ENCODE measurements at regions not wholly inside any gene's neighbourhood (a gene's known extent, or its start where the extent isn't known, plus 50 kb on each side); places are given as distances from the start of the nearest gene placed in this dataset.
A peak's percentile ranks its signal among the peaks of the same experiment; 100 is the strongest.

GRCh38 chr4:107519053-107519452, 201.0 kb downstream of the PAPSS1 start:
- ChIA-PET POLR2A (ENCODE audit: unreplicated experiment) (no interaction called here), CTCF (no interaction called here)
- peak in 1 of 2 experiments; percentile 5 for DNase-seq
- no peak overlapping the region for H3K4me2 ChIP-seq
- H4K20me1 ChIP-seq (ENCODE audit: insufficient read depth), result no peaks in the 10 kb centered on the region
- H3K79me2 ChIP-seq (ENCODE audit: low read depth), result no peaks in the 10 kb centered on the region
- H3K9me2 ChIP-seq (ENCODE audit: insufficient read depth), result no peaks in the 10 kb centered on the region
- no peaks in the 10 kb centered on the region for H3K36me3 ChIP-seq (ENCODE audit: low read depth)
- no peaks in the 10 kb centered on the region for H3K4me1 ChIP-seq (replicated peaks; ENCODE audit: insufficient read depth)
- H3F3A ChIP-seq (ENCODE audit: insufficient read depth, low read depth), result no peaks in the 10 kb centered on the region
- H3K9me3 ChIP-seq (ENCODE audit: insufficient read depth, low read depth), result no peaks in the 10 kb centered on the region
- H3K4me3 ChIP-seq, result no peak overlapping the region
- no peaks in the 10 kb centered on the region for H3K27me3 ChIP-seq (ENCODE audit: insufficient read depth, low read depth)
- H3K27ac ChIP-seq, result no peak overlapping the region
- no TSS peak for BruUV-seq (replicated peaks)
- TF ChIP-seq CTCF (conservative IDR thresholded peaks at IDR 0.05) (0 out of 2 replicates have a peak, but pooled peaks have one; percentile 28), EZH2 (IDR thresholded peaks at IDR 0.05; ENCODE audit: low read depth) (no peak)
- intact Hi-C loops (cut with micrococcal nuclease; ENCODE audit: unreplicated experiment), result no loop called here
- H2AFZ ChIP-seq, result no peak overlapping the region

DNA sequence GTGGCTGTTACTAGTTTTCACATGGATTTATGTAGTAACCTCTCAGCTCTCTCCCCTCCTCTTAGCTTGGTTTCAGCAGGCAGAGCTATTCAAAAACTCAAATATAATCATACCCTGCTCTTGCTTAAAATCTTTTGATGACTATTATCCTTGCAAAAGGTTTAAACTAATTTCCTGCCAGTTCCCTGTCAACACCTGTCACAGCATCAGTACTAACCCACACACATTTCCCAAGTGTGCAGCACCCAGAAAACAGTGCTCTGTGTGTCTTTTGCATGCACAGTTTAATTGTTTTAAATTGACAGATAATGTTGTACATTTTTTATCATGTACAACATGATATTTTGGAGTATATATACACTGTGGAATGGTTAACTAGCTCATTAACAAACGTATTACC, 202.0 kb downstream of the PAPSS1 start:
- Histone ChIP-seq H3K4me3 (no peak overlapping the region), H2AFZ (no peak overlapping the region), H3K36me3 (ENCODE audit: low read depth) (no peaks in the 10 kb centered on the region), H3F3A (ENCODE audit: insufficient read depth, low read depth) (no peaks in the 10 kb centered on the region), H3K27ac (no peak overlapping the region), H3K4me2 (no peak overlapping the region), H4K20me1 (ENCODE audit: insufficient read depth) (no peaks in the 10 kb centered on the region), H3K27me3 (ENCODE audit: insufficient read depth, low read depth) (no peaks in the 10 kb centered on the region), H3K9me2 (ENCODE audit: insufficient read depth) (no peaks in the 10 kb centered on the region), H3K79me2 (ENCODE audit: low read depth) (no peaks in the 10 kb centered on the region), H3K9me3 (ENCODE audit: insufficient read depth, low read depth) (no peaks in the 10 kb centered on the region), H3K4me1 (replicated peaks; ENCODE audit: insufficient read depth) (no peaks in the 10 kb centered on the region)
- no peak for DNase-seq
- TF ChIP-seq CTCF (conservative IDR thresholded peaks at IDR 0.05) (no peak), EZH2 (IDR thresholded peaks at IDR 0.05; ENCODE audit: low read depth) (no peak)
- intact Hi-C loops (cut with micrococcal nuclease; ENCODE audit: unreplicated experiment), result no loop called here
- CTCF ChIA-PET, result no interaction called here
- BruUV-seq (replicated peaks), result no TSS peak
- POLR2A ChIA-PET (ENCODE audit: unreplicated experiment), result no interaction called here

GRCh38 chr4:107512549-107512948, 207.5 kb downstream of the PAPSS1 start:
- H3K27ac ChIP-seq, result no peak overlapping the region
- no peaks in the 10 kb centered on the region for H3K9me3 ChIP-seq (ENCODE audit: insufficient read depth, low read depth)
- ChIA-PET CTCF (no interaction called here), POLR2A (ENCODE audit: unreplicated experiment) (no interaction called here)
- no peak overlapping the region for H3K4me3 ChIP-seq
- H3K4me2 ChIP-seq, result no peak overlapping the region
- no peak for TF ChIP-seq CTCF (conservative IDR thresholded peaks at IDR 0.05)
- TF ChIP-seq EZH2 (IDR thresholded peaks at IDR 0.05; ENCODE audit: low read depth), result no peak
- intact Hi-C loops (cut with micrococcal nuclease; ENCODE audit: unreplicated experiment), result no loop called here
- no peaks in the 10 kb centered on the region for H3F3A ChIP-seq (ENCODE audit: insufficient read depth, low read depth)
- H3K9me2 ChIP-seq (ENCODE audit: insufficient read depth), result no peaks in the 10 kb centered on the region
- H3K36me3 ChIP-seq (ENCODE audit: low read depth), result no peaks in the 10 kb centered on the region
- H2AFZ ChIP-seq, result no peak overlapping the region
- H4K20me1 ChIP-seq (ENCODE audit: insufficient read depth), result no peaks in the 10 kb centered on the region
- no TSS peak for BruUV-seq (replicated peaks)
- H3K79me2 ChIP-seq (ENCODE audit: low read depth), result no peaks in the 10 kb centered on the region
- H3K27me3 ChIP-seq (ENCODE audit: insufficient read depth, low read depth), result no peaks in the 10 kb centered on the region
- DNase-seq, result no peak
- no peaks in the 10 kb centered on the region for H3K4me1 ChIP-seq (replicated peaks; ENCODE audit: insufficient read depth)
